ENCODE measurements at regions not wholly inside any gene's neighbourhood (a gene's known extent, or its start where the extent isn't known, plus 50 kb on each side); places are given as distances from the start of the nearest gene placed in this dataset.

GRCh38 chr20:60092729-60093128 lies 134.5 kb downstream of the CDH26 start:
- Histone ChIP-seq H3K9me3 (ENCODE audit: control insufficient read depth in 5 of 5, low read length in 5 of 5) (peaks cover 0 to 4% (median 0%) of the 10 kb centered on the region in 5 donors), H3K27ac (ENCODE audit: low read depth, low read length) (no peak overlapping the region), H3K9ac (ENCODE audit: low read length in 5 of 5) (no peak overlapping the region), H3K27me3 (ENCODE audit: control insufficient read depth in 5 of 5, insufficient read depth in 4 of 5, low read length in 5 of 5) (peaks cover 0 to 8% (median 6%) of the 10 kb centered on the region in 5 donors), H3K4me1 (ENCODE audit: control insufficient read depth in 5 of 5, insufficient read depth in 5 of 5, low read length in 5 of 5) (peaks cover 0 to 3% (median 2%) of the 10 kb centered on the region in 5 donors), H3K36me3 (ENCODE audit: control insufficient read depth in 5 of 5, insufficient read depth in 5 of 5, low read length in 5 of 5) (no peaks in the 10 kb centered on the region), H3K4me3 (ENCODE audit: low read depth in 1 of 5, low read length in 5 of 5) (no peak overlapping the region)

- peaks cover 0 to 6% (median 0%) of the 10 kb centered on the region in 5 donors for H3K4me1 ChIP-seq (ENCODE audit: control insufficient read depth in 5 of 5, insufficient read depth in 5 of 5, low read length in 5 of 5)
- H3K9me3 ChIP-seq (ENCODE audit: control insufficient read depth in 5 of 5, low read length in 5 of 5) = peaks cover 0 to 4% (median 2%) of the 10 kb centered on the region in 5 donors
- H3K4me3 ChIP-seq (ENCODE audit: low read depth in 1 of 5, low read length in 5 of 5) = no peak overlapping the region
- H3K27me3 ChIP-seq (ENCODE audit: control insufficient read depth in 5 of 5, insufficient read depth in 4 of 5, low read length in 5 of 5) = peaks cover 0 to 6% (median 3%) of the 10 kb centered on the region in 5 donors
- no peaks in the 10 kb centered on the region for H3K36me3 ChIP-seq (ENCODE audit: control insufficient read depth in 5 of 5, insufficient read depth in 5 of 5, low read length in 5 of 5)
- H3K27ac ChIP-seq (ENCODE audit: low read depth, low read length) = no peak overlapping the region
- H3K9ac ChIP-seq (ENCODE audit: low read length in 5 of 5) = no peak overlapping the region
Measured at GRCh38 chr20:60095456-60095855, 137.2 kb downstream of the CDH26 start.

- peaks cover 0 to 6% (median 3%) of the 10 kb centered on the region in 5 donors for H3K27me3 ChIP-seq (ENCODE audit: control insufficient read depth in 5 of 5, insufficient read depth in 4 of 5, low read length in 5 of 5)
- peaks cover 0 to 4% (median 2%) of the 10 kb centered on the region in 5 donors for H3K9me3 ChIP-seq (ENCODE audit: control insufficient read depth in 5 of 5, low read length in 5 of 5)
- no peak overlapping the region for H3K27ac ChIP-seq (ENCODE audit: low read depth, low read length)
- peaks cover 0 to 8% (median 2%) of the 10 kb centered on the region in 5 donors for H3K4me1 ChIP-seq (ENCODE audit: control insufficient read depth in 5 of 5, insufficient read depth in 5 of 5, low read length in 5 of 5)
- H3K4me3 ChIP-seq (ENCODE audit: low read depth in 1 of 5, low read length in 5 of 5) = no peak overlapping the region
- H3K36me3 ChIP-seq (ENCODE audit: control insufficient read depth in 5 of 5, insufficient read depth in 5 of 5, low read length in 5 of 5) = no peaks in the 10 kb centered on the region
- H3K9ac ChIP-seq (ENCODE audit: low read length in 5 of 5) = no peak overlapping the region
Measured at GRCh38 chr20:60096166-60096565, 137.9 kb downstream of the CDH26 start.

GRCh38 chr20:60097285-60097684 lies 139.1 kb downstream of the CDH26 start:
- no peak overlapping the region for H3K9ac ChIP-seq (ENCODE audit: low read length in 5 of 5)
- peaks cover 0 to 8% (median 2%) of the 10 kb centered on the region in 5 donors for H3K4me1 ChIP-seq (ENCODE audit: control insufficient read depth in 5 of 5, insufficient read depth in 5 of 5, low read length in 5 of 5)
- H3K9me3 ChIP-seq (ENCODE audit: control insufficient read depth in 5 of 5, low read length in 5 of 5) = peaks cover 0 to 4% (median 2%) of the 10 kb centered on the region in 5 donors
- H3K4me3 ChIP-seq (ENCODE audit: low read depth in 1 of 5, low read length in 5 of 5) = no peak overlapping the region
- H3K36me3 ChIP-seq (ENCODE audit: control insufficient read depth in 5 of 5, insufficient read depth in 5 of 5, low read length in 5 of 5) = no peaks in the 10 kb centered on the region
- peaks cover 0 to 6% (median under 1%) of the 10 kb centered on the region in 5 donors for H3K27me3 ChIP-seq (ENCODE audit: control insufficient read depth in 5 of 5, insufficient read depth in 4 of 5, low read length in 5 of 5)
- no peak overlapping the region for H3K27ac ChIP-seq (ENCODE audit: low read depth, low read length)

- H3K27me3 ChIP-seq (ENCODE audit: control insufficient read depth in 5 of 5, insufficient read depth in 4 of 5, low read length in 5 of 5) = peaks cover 0 to 3% (median 0%) of the 10 kb centered on the region in 5 donors
- peaks cover 0 to 4% (median 0%) of the 10 kb centered on the region in 5 donors for H3K9me3 ChIP-seq (ENCODE audit: control insufficient read depth in 5 of 5, low read length in 5 of 5)
- no peak overlapping the region for H3K9ac ChIP-seq (ENCODE audit: low read length in 5 of 5)
- H3K4me3 ChIP-seq (ENCODE audit: low read depth in 1 of 5, low read length in 5 of 5) = no peak overlapping the region
- H3K4me1 ChIP-seq (ENCODE audit: control insufficient read depth in 5 of 5, insufficient read depth in 5 of 5, low read length in 5 of 5) = peaks cover 0 to 8% (median 2%) of the 10 kb centered on the region in 5 donors
- no peak overlapping the region for H3K27ac ChIP-seq (ENCODE audit: low read depth, low read length)
- H3K36me3 ChIP-seq (ENCODE audit: control insufficient read depth in 5 of 5, insufficient read depth in 5 of 5, low read length in 5 of 5) = no peaks in the 10 kb centered on the region
Measured at GRCh38 chr20:60100780-60101179, 142.6 kb downstream of the CDH26 start.

- Histone ChIP-seq H3K27me3 (ENCODE audit: control insufficient read depth in 5 of 5, insufficient read depth in 4 of 5, low read length in 5 of 5) (peaks cover 0 to 3% (median 0%) of the 10 kb centered on the region in 5 donors), H3K4me1 (ENCODE audit: control insufficient read depth in 5 of 5, insufficient read depth in 5 of 5, low read length in 5 of 5) (peaks cover 0 to 8% (median 2%) of the 10 kb centered on the region in 5 donors), H3K9me3 (ENCODE audit: control insufficient read depth in 5 of 5, low read length in 5 of 5) (peaks cover 0 to 4% (median 0%) of the 10 kb centered on the region in 5 donors), H3K36me3 (ENCODE audit: control insufficient read depth in 5 of 5, insufficient read depth in 5 of 5, low read length in 5 of 5) (no peaks in the 10 kb centered on the region), H3K4me3 (ENCODE audit: low read depth in 1 of 5, low read length in 5 of 5) (no peak overlapping the region), H3K27ac (ENCODE audit: low read depth, low read length) (no peak overlapping the region), H3K9ac (ENCODE audit: low read length in 5 of 5) (no peak overlapping the region)
Measured at GRCh38 chr20:60101201-60101890, 143.1 kb downstream of the CDH26 start.

GRCh38 chr20:60101891-60102281 lies 143.7 kb downstream of the CDH26 start:
- Histone ChIP-seq H3K9me3 (ENCODE audit: control insufficient read depth in 5 of 5, low read length in 5 of 5) (peaks cover 0 to 4% (median 0%) of the 10 kb centered on the region in 5 donors), H3K4me1 (ENCODE audit: control insufficient read depth in 5 of 5, insufficient read depth in 5 of 5, low read length in 5 of 5) (peaks cover 0 to 8% (median 2%) of the 10 kb centered on the region in 5 donors), H3K27me3 (ENCODE audit: control insufficient read depth in 5 of 5, insufficient read depth in 4 of 5, low read length in 5 of 5) (peaks cover 0 to 3% (median 0%) of the 10 kb centered on the region in 5 donors), H3K9ac (ENCODE audit: low read length in 5 of 5) (no peak overlapping the region), H3K36me3 (ENCODE audit: control insufficient read depth in 5 of 5, insufficient read depth in 5 of 5, low read length in 5 of 5) (no peaks in the 10 kb centered on the region), H3K27ac (ENCODE audit: low read depth, low read length) (no peak overlapping the region), H3K4me3 (ENCODE audit: low read depth in 1 of 5, low read length in 5 of 5) (no peak overlapping the region)

- Histone ChIP-seq H3K9me3 (ENCODE audit: control insufficient read depth in 5 of 5, low read length in 5 of 5) (peaks cover 0 to 4% (median 0%) of the 10 kb centered on the region in 5 donors), H3K9ac (ENCODE audit: low read length in 5 of 5) (no peak overlapping the region), H3K27me3 (ENCODE audit: control insufficient read depth in 5 of 5, insufficient read depth in 4 of 5, low read length in 5 of 5) (peaks cover 0 to 3% (median 0%) of the 10 kb centered on the region in 5 donors), H3K27ac (ENCODE audit: low read depth, low read length) (no peak overlapping the region), H3K4me1 (ENCODE audit: control insufficient read depth in 5 of 5, insufficient read depth in 5 of 5, low read length in 5 of 5) (peaks cover 0 to 8% (median 2%) of the 10 kb centered on the region in 5 donors), H3K36me3 (ENCODE audit: control insufficient read depth in 5 of 5, insufficient read depth in 5 of 5, low read length in 5 of 5) (no peaks in the 10 kb centered on the region), H3K4me3 (ENCODE audit: low read depth in 1 of 5, low read length in 5 of 5) (no peak overlapping the region)
Measured at GRCh38 chr20:60102665-60103210, 144.5 kb downstream of the CDH26 start.

- no peaks in the 10 kb centered on the region for H3K9me3 ChIP-seq (ENCODE audit: control insufficient read depth in 5 of 5, low read length in 5 of 5)
- H3K27me3 ChIP-seq (ENCODE audit: control insufficient read depth in 5 of 5, insufficient read depth in 4 of 5, low read length in 5 of 5) = peaks cover 0 to 3% (median 0%) of the 10 kb centered on the region in 5 donors
- H3K9ac ChIP-seq (ENCODE audit: low read length in 5 of 5) = no peak overlapping the region
- H3K27ac ChIP-seq (ENCODE audit: low read depth, low read length) = no peak overlapping the region
- peaks cover 0 to 6% (median 0%) of the 10 kb centered on the region in 5 donors for H3K4me1 ChIP-seq (ENCODE audit: control insufficient read depth in 5 of 5, insufficient read depth in 5 of 5, low read length in 5 of 5)
- H3K4me3 ChIP-seq (ENCODE audit: low read depth in 1 of 5, low read length in 5 of 5) = no peak overlapping the region
- no peaks in the 10 kb centered on the region for H3K36me3 ChIP-seq (ENCODE audit: control insufficient read depth in 5 of 5, insufficient read depth in 5 of 5, low read length in 5 of 5)
Measured at GRCh38 chr20:60104993-60105803, 147.0 kb downstream of the CDH26 start.
